Activated CD8-positive, alpha-beta T cell treated with anti-CD3 and anti-CD28 coated beads for 36 hours (primary cell): ENCODE measurements at regions not wholly inside any gene's neighbourhood (a gene's known extent, or its start where the extent isn't known, plus 50 kb on each side); places are given as distances from the start of the nearest gene placed in this dataset.

Experiments
- ATAC-seq: fragments of 200-7000 bp; cut with Tn5 transposase; one replicate; pipeline ENCODE4 v1.10.0; 2021; ENCODE audit warnings: mild to moderate bottlenecking, moderate library complexity
- CTCF ChIA-PET: fragments of 350-600 bp; sonication (Branson Sonifier 250); formaldehyde crosslinking; loops from one replicate; lab custom pipeline; 2021; ENCODE audit warnings: antibody characterized with exemption; lab: Charles Lee
- POLR2A ChIA-PET: fragments of 350-600 bp; sonication (Branson Sonifier 250); formaldehyde crosslinking; loops from one replicate; lab custom pipeline; 2021; ENCODE audit warnings: antibody characterized with exemption; lab: Charles Lee
- DNase-seq: peaks from one replicate; pipeline ENCODE4 v3.0.0-alpha.2; 2020
- H3K27ac Mint-ChIP-seq: one replicate; pipeline ENCODE4 v1.8.0; 2021; ENCODE audit warnings: mild to moderate bottlenecking, mixed read lengths
- H3K27me3 Mint-ChIP-seq: one replicate; pipeline ENCODE4 v1.8.0; 2021; ENCODE audit warnings: mixed read lengths
- H3K36me3 Mint-ChIP-seq: one replicate; pipeline ENCODE4 v1.8.0; 2021; ENCODE audit warnings: low read depth, mixed read lengths
- H3K4me1 Mint-ChIP-seq: one replicate; pipeline ENCODE4 v1.8.0; 2021; ENCODE audit warnings: low read depth, mixed read lengths
- H3K4me3 Mint-ChIP-seq: one replicate; pipeline ENCODE4 v1.8.0; 2021; ENCODE audit warnings: mild to moderate bottlenecking, moderate library complexity, mixed read lengths
- H3K9me3 Mint-ChIP-seq: one replicate; pipeline ENCODE4 v1.8.0; 2021; ENCODE audit warnings: mixed read lengths
- intact Hi-C: fragments of 100-400 bp; cut with micrococcal nuclease; formaldehyde crosslinking; loops from one replicate; pipeline ENCODE4 v1.10.0; 2022
- TF ChIP-seq, protein P1 (sequence below): fragments of 200-600 bp; IDR thresholded peaks from one replicate; pipeline ENCODE4 v1.8.0; 2022; ENCODE audit warnings: antibody characterized with exemption, mild to moderate bottlenecking

DNA sequence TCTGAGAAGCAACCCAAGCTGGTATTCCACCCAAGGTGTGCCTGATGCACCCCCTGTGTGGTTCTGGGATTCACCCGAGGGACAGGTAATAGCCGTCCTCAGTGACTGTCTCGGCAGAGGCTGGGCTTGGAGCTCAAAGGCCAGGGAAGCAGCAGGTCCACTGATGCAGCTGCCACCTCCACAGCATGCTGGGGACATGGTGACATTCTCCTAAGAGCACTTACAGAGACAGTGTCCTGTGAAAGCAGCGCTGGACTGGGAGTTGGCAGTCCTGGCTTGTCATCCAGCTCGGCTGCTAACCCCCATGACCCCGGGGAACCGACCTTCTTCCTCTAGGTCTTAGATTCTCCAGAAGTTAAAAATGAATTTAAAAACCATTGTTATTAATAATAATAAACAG is 72.8 kb downstream of the RPUSD4 start:
- H3K4me3 Mint-ChIP-seq = no peak overlapping the region
- intact Hi-C loops = no loop called here
- H3K9me3 Mint-ChIP-seq = no peaks in the 10 kb centered on the region
- POLR2A ChIA-PET = no interaction called here
- H3K4me1 Mint-ChIP-seq = no peaks in the 10 kb centered on the region
- CTCF ChIA-PET = interaction anchor here (1.4 kb wide), 1 partner anchor 10 kb away, joined by 4 read pairs; no protein-coding TSS in a partner anchor
- no peaks in the 10 kb centered on the region for H3K36me3 Mint-ChIP-seq
- no peak overlapping the region for H3K27ac Mint-ChIP-seq
- H3K27me3 Mint-ChIP-seq = peaks cover 16% of the 10 kb centered on the region
- ATAC-seq = no peak
- no peak for DNase-seq
- TF ChIP-seq, protein P1, sequence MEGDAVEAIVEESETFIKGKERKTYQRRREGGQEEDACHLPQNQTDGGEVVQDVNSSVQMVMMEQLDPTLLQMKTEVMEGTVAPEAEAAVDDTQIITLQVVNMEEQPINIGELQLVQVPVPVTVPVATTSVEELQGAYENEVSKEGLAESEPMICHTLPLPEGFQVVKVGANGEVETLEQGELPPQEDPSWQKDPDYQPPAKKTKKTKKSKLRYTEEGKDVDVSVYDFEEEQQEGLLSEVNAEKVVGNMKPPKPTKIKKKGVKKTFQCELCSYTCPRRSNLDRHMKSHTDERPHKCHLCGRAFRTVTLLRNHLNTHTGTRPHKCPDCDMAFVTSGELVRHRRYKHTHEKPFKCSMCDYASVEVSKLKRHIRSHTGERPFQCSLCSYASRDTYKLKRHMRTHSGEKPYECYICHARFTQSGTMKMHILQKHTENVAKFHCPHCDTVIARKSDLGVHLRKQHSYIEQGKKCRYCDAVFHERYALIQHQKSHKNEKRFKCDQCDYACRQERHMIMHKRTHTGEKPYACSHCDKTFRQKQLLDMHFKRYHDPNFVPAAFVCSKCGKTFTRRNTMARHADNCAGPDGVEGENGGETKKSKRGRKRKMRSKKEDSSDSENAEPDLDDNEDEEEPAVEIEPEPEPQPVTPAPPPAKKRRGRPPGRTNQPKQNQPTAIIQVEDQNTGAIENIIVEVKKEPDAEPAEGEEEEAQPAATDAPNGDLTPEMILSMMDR = no peak

DNA sequence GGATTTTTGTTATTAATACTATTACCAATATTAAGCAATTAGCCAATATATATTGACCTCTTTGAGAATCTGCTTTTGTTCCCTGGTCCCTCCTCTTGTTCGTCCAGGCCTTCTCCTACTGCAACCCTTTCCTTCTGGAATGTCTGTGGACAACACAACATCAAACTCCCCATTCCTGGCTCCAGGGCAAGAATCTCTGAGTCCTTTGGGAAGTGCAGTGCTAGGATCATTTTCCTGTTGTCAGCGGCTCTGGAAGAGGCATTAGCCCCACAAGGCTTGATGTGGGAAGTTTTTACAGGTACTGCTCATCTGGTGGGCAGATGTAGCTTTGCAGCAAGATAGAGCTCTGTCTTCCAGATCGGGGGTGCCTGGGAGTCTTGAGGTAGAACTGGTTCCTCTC is 74.3 kb downstream of the RPUSD4 start:
- ATAC-seq (no peak), DNase-seq (no peak)
- CTCF ChIA-PET = no interaction called here
- no peaks in the 10 kb centered on the region for H3K9me3 Mint-ChIP-seq
- H3K27me3 Mint-ChIP-seq = peaks cover 16% of the 10 kb centered on the region
- POLR2A ChIA-PET = no interaction called here
- H3K4me1 Mint-ChIP-seq = no peaks in the 10 kb centered on the region
- H3K27ac Mint-ChIP-seq = no peak overlapping the region
- intact Hi-C loops = no loop called here
- TF ChIP-seq, protein P1 = no peak
- no peak overlapping the region for H3K4me3 Mint-ChIP-seq
- no peaks in the 10 kb centered on the region for H3K36me3 Mint-ChIP-seq

DNA sequence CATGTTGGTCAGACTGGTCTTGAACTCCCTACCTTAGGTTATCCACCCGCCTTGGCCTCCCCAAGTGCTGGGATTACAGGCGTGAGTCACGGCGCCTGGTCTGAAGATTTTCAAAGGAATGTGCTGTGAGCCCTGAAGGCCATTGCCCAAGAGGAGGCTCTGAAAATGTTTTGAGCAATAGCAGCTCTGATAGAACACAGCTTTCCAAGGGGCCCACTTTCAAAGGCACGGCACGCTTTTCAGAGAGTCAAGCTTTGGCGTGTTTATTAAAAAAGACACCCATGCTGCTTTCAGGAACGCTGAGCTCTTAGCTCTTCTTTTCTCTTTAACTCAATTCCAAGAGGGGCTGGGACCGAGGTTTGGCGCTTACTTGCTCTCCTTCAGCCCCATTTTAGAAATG is 73.8 kb upstream of the CDON start:
- intact Hi-C loops = no loop called here
- ChIA-PET CTCF (no interaction called here), POLR2A (no interaction called here)
- no peak overlapping the region for H3K4me3 Mint-ChIP-seq
- ATAC-seq (no peak), DNase-seq (no peak)
- no peaks in the 10 kb centered on the region for H3K36me3 Mint-ChIP-seq
- H3K27me3 Mint-ChIP-seq = peaks cover 16% of the 10 kb centered on the region
- H3K27ac Mint-ChIP-seq = no peak overlapping the region
- no peaks in the 10 kb centered on the region for H3K4me1 Mint-ChIP-seq
- no peaks in the 10 kb centered on the region for H3K9me3 Mint-ChIP-seq
- TF ChIP-seq, protein P1 = no peak

DNA sequence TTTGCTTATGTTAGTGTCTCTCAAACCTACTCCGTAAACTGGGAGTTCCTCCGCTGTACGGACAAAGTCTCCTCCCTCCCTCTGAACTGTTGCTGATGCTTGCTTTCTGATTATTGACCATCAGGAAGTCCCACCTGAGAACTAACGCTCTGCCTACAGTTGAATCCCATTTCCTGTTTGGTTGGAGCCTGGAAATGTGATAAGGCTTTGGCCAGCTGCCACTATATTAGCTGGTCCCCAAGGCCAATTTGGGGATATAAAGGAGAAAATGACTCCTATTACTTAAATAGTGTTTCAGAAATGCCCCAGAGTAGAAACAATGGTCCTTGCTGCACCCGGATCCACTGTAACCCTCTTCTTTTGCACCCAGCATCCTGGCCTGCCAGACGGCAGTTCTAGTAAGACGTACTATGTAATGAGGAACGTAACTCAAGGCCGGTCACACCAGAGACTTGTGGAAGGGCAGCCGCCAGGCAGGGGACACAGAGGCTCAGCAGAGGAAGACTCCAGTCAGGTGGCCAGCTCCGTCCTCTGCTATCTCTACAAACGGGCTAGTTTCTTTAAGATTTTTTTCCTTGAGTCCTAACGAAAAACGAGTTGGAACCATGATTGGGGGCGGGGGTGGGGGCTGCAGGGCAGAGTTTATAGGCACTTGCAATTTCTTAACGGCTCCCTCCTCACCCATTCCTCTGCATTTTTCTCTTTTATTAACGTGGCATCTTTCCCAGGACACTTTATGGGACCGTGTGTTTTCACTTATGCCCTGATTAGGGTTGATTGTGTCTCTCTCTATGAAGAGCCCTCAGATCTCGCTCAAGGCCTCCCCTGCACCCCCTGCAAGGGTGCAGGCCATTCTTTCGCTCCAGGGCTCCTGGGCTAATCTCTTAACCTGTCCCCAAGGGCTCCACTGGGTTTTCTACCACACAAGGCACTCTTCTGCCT is 72.8 kb upstream of the CDON start:
- ChIA-PET POLR2A (no interaction called here), CTCF (no interaction called here)
- no peaks in the 10 kb centered on the region for H3K9me3 Mint-ChIP-seq
- H3K4me3 Mint-ChIP-seq = no peak overlapping the region
- H3K36me3 Mint-ChIP-seq = no peaks in the 10 kb centered on the region
- ATAC-seq (no peak), DNase-seq (no peak)
- TF ChIP-seq, protein P1 = no peak
- intact Hi-C loops = no loop called here
- H3K27ac Mint-ChIP-seq = no peak overlapping the region
- peaks cover 9% of the 10 kb centered on the region for H3K27me3 Mint-ChIP-seq
- H3K4me1 Mint-ChIP-seq = no peaks in the 10 kb centered on the region

DNA sequence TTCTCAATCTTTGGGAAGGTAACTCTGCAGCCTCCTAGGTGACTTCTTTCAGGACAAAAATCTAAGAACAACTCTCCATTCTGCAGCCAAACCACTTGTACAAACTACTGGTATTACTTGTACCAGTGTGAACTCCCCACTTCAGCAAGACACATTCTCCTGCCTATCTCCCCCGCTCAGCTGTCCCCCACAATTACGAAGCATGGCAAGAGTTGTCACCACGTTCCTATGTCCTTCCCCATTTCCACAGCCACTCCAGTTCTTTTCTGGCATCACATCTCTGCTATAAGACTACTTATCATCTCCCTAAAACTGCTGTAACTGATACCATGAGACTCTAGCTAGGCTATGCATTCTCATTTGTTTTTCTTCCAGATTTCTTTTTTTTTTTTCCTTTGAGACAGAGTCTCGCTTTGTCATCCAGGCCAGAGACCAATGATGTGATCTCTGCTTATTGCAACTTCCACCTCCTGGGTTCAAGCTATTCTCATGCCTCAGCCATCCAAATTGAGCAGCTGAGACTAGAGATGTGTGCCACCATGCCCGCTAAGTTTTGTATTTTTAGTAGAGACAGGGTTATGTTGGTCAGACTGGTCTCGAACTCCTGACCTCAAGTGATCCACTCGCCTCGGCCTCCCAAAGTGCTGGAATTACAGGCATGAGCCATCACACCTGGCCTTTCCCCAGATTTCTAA is 71.9 kb upstream of the CDON start:
- DNase-seq (no peak), ATAC-seq (no peak)
- Mint-ChIP-seq H3K4me3 (no peak overlapping the region), H3K27me3 (peaks cover 6% of the 10 kb centered on the region), H3K9me3 (no peaks in the 10 kb centered on the region), H3K27ac (no peak overlapping the region), H3K36me3 (no peaks in the 10 kb centered on the region), H3K4me1 (no peaks in the 10 kb centered on the region)
- TF ChIP-seq, protein P1 = no peak
- ChIA-PET CTCF (interaction anchor here (1.0 to 1.2 kb wide), 2 partner anchors 59 to 193 kb away, joined by 3 read pairs; no protein-coding TSS in a partner anchor), POLR2A (interaction anchor here (0.6 kb wide), 1 partner anchor 1203 kb away, joined by 3 read pairs; no protein-coding TSS in a partner anchor)
- intact Hi-C loops = no loop called here
